Mesothelial cell of epicardium (in vitro differentiated cells): ENCODE measurements at regions not wholly inside any gene's neighbourhood (a gene's known extent, or its start where the extent isn't known, plus 50 kb on each side); places are given as distances from the start of the nearest gene placed in this dataset.
A peak's percentile ranks its signal among the peaks of the same experiment; 100 is the strongest.

Source experiments
- DNase-seq, 2 experiments: peaks; one replicate each; pipeline ENCODE4 v3.0.0; 2021; ENCODE audit warnings: low spot score in 2 of 2; ENCODE audit not compliant: unreplicated experiment in 2 of 2
- H3K27ac Mint-ChIP-seq: 2 replicates; pipeline ENCODE4 v1.8.0; 2021; ENCODE audit warnings: mixed read lengths
- H3K27me3 Mint-ChIP-seq: 2 replicates; pipeline ENCODE4 v1.8.0; 2021; ENCODE audit warnings: low read depth, mixed read lengths
- H3K36me3 Mint-ChIP-seq: 2 replicates; pipeline ENCODE4 v1.8.0; 2021; ENCODE audit warnings: mixed read lengths
- H3K4me1 Mint-ChIP-seq: 2 replicates; pipeline ENCODE4 v1.8.0; 2021; ENCODE audit warnings: mixed read lengths
- H3K4me3 Mint-ChIP-seq: 2 replicates; pipeline ENCODE4 v1.8.0; 2021; ENCODE audit warnings: mild to moderate bottlenecking, moderate library complexity, mixed read lengths
- H3K9me3 Mint-ChIP-seq: 2 replicates; pipeline ENCODE4 v1.8.0; 2021; ENCODE audit warnings: mixed read lengths
- CTCF ChIP-seq: fragments of 200-600 bp; sonication (generic); IDR thresholded peaks from one replicate; pipeline ENCODE4 v1.5.0; 2021; ENCODE audit warnings: antibody characterized with exemption; ENCODE audit not compliant: unreplicated experiment

- H3K27me3 Mint-ChIP-seq = peaks cover 3% of the 10 kb centered on the region
- H3K9me3 Mint-ChIP-seq = no peaks in the 10 kb centered on the region
- H3K4me1 Mint-ChIP-seq = peaks cover 43% of the 10 kb centered on the region
- no peak overlapping the region for H3K4me3 Mint-ChIP-seq
- TF ChIP-seq CTCF = no peak
- no peaks in the 10 kb centered on the region for H3K36me3 Mint-ChIP-seq
- no peak for DNase-seq
- no peak overlapping the region for H3K27ac Mint-ChIP-seq
Observed at GRCh38 chr10:43819464-43820230, 171.0 kb upstream of the ZNF32 start.

DNA sequence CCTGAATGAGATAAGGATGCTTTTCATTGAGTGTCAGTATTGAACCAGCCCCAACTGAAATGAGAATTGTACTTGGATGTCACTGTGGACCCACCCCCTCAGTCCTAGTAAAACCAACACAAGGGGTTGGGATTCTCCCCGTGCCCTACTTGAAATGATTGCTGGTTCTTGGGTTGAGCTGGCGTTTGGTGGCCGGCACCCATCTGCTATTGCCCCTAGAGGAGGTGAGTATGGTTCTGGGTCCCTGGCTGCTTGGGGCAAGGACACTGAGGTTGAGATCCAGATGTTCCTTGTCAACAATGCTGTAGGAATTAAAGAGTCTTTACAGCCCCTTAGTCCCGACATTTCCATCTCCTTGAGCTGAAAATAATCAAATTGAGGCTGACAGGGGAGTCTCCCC, 170.0 kb upstream of the ZNF32 start:
- Mint-ChIP-seq H3K36me3 (no peaks in the 10 kb centered on the region), H3K4me1 (peaks cover 43% of the 10 kb centered on the region)
- TF ChIP-seq CTCF = no peak

DNA sequence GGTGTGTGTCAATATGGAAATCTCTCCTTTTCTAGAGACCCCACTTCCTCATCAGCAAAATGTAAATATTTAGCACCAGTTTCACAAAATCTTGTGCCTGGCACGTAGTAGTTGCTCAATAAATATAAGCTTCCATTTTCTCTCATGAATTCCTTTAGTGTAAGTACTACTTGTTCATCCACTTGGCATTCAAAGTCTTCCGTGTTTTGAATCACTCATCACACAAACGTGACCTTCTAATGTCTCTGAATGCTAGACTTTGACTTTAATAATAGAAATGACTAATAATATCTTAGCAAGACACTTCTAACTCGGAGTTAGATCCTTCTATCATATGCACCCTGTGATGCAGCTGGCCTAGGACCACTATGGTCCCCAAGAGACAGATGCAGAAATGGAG, 168.7 kb upstream of the ZNF32 start:
- Mint-ChIP-seq H3K27me3 (peaks cover 2% of the 10 kb centered on the region), H3K27ac (peak overlapping the region; percentile 82), H3K4me3 (no peak overlapping the region), H3K36me3 (no peaks in the 10 kb centered on the region), H3K4me1 (peaks cover 39% of the 10 kb centered on the region), H3K9me3 (no peaks in the 10 kb centered on the region)
- DNase-seq = no peak
- no peak for TF ChIP-seq CTCF

More for the DNA sequence above, 170.0 kb upstream of the ZNF32 start:
- no peaks in the 10 kb centered on the region for H3K9me3 Mint-ChIP-seq
- peaks cover 3% of the 10 kb centered on the region for H3K27me3 Mint-ChIP-seq
- DNase-seq = no peak
- no peak overlapping the region for H3K4me3 Mint-ChIP-seq
- H3K27ac Mint-ChIP-seq = no peak overlapping the region

DNA sequence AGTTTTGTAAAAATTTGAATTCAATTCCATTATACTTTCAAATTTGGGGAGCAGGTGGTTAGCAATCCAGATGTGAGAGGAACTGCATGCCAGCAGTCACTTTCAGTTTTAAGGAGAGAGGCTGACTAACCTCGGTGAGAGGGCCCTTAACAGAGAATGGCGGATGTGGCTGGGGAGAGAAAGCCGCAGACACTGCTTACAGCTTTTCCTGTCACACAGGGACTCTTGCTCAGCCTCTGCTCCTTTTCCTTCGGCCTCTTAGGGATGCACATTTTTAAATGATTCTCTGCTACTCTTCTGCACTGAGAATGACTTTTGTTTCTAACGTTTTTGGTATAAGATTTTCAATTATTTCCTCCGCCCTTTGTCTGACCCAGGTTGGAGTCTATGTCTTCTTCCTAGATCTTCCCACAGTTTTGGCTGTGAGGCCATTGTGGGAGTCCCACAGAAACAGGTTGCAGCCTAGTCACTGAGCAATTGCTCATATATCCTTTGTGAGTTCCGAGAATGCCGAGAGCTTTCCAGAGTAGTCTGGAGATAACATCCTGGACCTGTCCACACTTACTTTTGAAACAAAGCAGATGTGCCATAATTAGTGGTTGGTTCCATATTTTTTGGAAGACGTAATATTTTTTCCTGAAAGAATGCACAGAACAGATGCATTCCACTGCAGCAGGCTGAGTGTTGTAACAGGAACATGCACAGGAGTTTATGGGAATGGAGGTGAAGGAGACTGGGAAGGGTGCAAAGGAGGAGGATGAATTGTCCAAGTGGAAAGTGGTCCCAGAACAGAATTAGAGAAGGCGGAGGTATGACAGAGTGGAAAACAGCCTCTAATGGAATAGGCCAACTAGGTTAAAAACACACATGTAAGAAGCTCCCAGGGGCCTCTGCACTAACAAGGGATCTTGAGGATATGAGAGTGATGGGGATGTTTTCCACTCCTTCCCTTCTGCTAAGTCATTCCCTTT, 168.0 kb upstream of the ZNF32 start:
- peaks cover 39% of the 10 kb centered on the region for H3K4me1 Mint-ChIP-seq
- no peak overlapping the region for H3K4me3 Mint-ChIP-seq
- H3K27ac Mint-ChIP-seq = peak overlapping the region; percentile 82
- no peak for TF ChIP-seq CTCF
- no peaks in the 10 kb centered on the region for H3K27me3 Mint-ChIP-seq
- no peak for DNase-seq
- H3K36me3 Mint-ChIP-seq = no peaks in the 10 kb centered on the region
- H3K9me3 Mint-ChIP-seq = no peaks in the 10 kb centered on the region

GRCh38 chr10:43815181-43815885, 166.7 kb upstream of the ZNF32 start:
- DNase-seq = no peak
- no peaks in the 10 kb centered on the region for H3K9me3 Mint-ChIP-seq
- H3K4me1 Mint-ChIP-seq = peaks cover 42% of the 10 kb centered on the region
- H3K4me3 Mint-ChIP-seq = no peak overlapping the region
- TF ChIP-seq CTCF = no peak
- H3K27me3 Mint-ChIP-seq = no peaks in the 10 kb centered on the region
- H3K27ac Mint-ChIP-seq = no peak overlapping the region
- H3K36me3 Mint-ChIP-seq = no peaks in the 10 kb centered on the region
